T-helper 1 cell treated with Interleukin-12 subunit alpha and Interleukin-12 subunit beta and Interleukin-4 antibody, amounts not matched to agents 30 ng/mL and 1 ng/mL, for 36 hours (primary cell): ENCODE measurements at regions not wholly inside any gene's neighbourhood (a gene's known extent, or its start where the extent isn't known, plus 50 kb on each side); places are given as distances from the start of the nearest gene placed in this dataset.
"Not testable (repeated sequence)": the region's sequence is repeated elsewhere in the genome, so short reads cannot be mapped to it uniquely, and the experiment has no call there.

Source experiments
- intact Hi-C: fragments of 100-400 bp; cut with micrococcal nuclease; formaldehyde crosslinking; loops from one replicate; pipeline ENCODE4 v1.15.1; 2024

DNA sequence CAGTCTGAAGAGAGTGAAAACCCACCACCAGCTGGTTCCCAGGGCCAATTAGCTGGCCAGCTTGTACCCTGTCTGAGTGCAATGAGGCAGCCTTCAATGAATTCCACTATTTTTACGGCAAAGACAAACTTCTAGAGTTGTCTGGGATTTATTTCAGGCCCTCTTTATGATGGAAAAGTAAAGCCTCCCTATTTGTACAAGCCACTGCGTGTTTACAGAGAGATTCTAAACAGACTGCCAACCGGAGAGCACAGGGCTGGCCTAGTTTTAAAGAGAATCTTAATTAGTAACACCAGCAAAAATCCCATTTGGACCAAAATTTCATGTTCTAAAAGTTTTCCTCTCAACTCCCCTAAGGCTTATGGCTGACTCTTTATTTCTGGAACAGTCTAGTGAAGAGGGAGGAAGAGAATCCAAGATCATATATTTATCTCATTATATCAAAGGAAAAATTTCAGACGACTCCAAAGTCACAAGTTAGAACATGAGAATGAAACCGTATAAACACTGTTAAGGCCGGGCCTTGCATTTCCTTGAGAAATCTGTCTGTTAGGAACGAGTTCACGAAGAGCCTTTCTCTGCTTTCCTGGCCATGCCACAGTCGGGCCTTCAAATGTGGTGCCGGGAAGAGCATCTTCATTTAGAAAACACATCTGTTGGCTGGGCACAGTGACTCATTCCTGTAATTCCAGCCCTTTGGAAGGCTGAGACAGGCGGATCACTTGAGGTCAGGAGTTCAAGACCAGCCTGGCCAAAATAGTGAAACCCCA, 724.6 kb upstream of the NRP1 start:
- intact Hi-C loops = no loop called here

DNA sequence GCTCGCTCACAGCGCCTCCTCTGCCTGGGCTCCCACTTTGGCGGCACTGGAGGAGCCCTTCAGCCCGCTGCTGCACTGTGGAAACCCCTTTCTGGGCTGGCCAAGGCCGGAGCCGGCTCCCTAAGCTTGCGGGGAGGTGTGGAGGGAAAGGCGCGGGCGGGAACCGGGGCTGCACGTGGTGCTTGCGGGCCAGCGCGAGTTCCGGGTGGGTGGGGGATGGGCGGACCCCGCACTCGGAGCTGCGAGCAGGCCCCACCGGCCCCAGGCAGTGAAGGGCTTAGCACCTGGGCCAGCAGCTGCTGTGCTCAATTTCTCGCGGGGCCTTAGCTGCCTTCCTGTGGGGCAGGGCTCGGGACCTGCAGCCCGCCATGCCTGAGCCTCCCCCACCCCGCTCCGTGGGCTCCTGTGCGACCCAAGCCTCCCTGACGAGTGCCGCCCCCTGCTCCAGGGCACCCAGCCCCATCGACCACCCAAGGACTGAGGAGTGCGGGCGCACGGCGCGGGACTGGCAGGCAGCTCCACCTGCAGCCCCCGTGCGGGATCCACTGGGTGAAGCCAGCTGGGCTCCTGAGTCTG, 721.0 kb upstream of the NRP1 start:
- intact Hi-C loops = not testable (repeated sequence)

DNA sequence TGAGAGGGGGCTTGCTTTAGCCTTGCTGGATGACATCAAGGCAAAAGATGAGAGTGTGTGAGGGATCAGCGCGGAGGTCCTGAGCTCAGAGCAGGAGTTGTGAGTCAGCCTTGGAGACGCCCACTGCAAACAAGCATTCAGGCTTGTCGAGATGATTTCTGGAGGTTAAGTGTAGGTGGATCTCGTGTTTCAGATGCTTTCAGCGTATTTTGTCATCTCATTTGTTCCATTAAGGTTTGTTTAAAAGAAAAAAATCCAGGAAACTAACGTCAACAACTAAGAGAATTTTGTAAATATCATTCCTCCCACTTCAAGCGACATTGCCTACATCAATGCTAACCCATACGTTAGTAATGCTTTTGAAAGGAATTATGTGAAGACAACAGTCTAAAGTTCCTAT, 715.4 kb upstream of the NRP1 start:
- intact Hi-C loops = no loop called here

GRCh38 chr10:34049469-34049868, 715.0 kb upstream of the NRP1 start:
- intact Hi-C loops = no loop called here

DNA sequence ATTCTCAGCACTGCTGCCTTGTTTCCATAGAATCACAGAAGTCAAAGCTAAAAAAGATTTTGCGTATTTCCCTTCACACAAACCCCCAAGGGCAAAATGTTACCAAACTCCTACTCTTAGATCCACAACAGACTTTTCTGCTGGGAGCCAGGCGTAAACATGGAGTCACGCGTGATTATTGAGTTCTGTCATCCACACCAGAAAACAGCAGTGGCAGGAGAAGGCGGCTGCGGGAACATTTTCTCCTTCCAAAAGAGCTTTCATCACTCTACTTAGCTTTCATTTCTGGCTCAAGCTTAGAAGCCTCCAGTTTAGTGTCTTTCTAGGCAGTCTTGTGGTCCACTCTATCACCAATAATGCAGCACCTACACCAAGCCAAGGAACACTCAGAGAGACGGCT, 712.9 kb upstream of the NRP1 start:
- intact Hi-C loops = no loop called here

- intact Hi-C loops = no loop called here
These were observed 712.1 kb upstream of the NRP1 start for GRCh38 chr10:34046506-34047034.

DNA sequence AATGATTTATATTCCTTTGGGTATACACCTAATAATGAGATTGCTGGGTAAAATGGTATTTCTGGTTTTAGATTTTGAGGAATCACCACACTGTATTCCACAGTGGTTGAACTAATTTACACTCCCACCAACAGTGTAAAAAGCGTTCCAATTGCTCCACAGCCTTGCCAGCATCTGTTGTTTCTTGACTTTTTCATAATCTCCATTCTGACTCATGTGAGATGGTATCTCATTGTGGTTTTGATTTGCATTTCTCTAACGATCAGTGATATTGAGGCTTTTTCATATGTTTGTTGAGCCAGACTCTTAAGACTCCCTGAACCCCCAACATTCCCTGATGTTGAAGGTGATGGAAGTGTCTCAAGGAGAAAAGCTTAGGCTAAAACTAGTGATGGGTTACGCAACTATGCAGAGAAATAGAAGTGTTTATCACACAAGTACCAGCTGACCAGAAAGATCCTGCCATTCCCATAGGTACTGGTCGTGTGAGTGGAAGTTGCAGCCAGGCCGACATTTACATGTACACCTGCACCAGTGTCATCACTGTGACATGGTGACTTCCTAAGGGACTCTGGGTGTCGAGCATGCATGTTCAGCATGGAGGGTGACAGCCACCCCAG, 711.2 kb upstream of the NRP1 start:
- intact Hi-C loops = no loop called here

DNA sequence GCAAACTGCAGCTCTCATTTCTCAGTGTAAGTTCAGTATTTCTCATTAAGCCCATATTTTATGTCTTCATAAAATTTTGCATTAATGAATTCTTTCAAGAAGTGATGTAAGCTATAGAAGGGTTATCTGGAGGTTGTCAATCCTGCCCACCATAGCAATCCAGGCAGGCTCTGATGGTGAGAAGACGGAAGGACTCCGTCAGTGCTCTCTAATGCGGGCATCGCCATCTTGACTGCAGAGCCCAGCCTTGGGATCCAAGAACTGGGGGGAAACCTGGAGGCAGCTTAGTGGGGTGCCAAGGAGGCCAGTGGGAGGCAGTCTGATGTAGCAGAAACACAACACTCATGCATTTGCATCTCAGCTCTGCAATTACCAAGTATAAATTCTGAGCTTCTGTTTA, 707.4 kb upstream of the NRP1 start:
- intact Hi-C loops = no loop called here

DNA sequence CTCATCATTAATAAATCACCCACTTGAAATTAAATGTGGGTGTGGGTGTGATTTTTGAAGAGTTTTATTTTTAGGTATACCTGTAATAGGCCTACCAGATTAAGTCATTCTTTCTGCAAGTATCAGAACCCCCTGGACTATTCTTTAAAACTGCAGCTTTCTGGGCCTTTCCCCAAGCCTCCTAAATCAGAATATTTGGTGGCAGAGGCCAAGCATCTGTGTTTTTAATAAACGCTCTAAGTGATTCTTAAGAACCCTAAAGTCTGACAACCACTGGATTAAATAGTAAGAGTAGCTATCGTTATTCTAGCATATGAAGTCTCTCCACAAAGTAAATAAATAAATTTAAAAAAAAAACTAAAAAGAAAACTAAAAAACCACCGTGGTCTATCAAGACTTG, 703.0 kb upstream of the NRP1 start:
- intact Hi-C loops = no loop called here

GRCh38 chr10:34035241-34035790, 700.8 kb upstream of the NRP1 start:
- intact Hi-C loops = not testable (repeated sequence)

DNA sequence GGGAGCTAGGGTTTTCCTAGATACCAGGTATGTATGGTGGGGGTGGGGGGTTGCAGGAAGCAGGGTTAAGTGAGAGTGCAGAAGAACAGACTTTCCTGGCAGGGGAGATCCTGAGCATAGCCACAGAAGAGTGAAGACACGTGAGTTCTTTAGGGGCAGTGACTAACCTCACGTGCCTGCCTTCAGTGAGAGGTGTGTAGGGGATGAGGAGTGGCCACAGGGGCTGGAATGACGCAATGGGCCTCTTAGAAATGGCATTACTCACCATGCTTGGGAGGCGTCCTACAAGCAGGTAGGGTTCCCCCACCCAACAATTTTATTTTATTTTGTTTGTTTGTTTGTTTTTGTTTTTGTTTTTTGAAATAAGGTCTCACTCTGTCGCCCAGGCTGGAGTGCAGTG, 698.6 kb upstream of the NRP1 start:
- intact Hi-C loops = no loop called here

DNA sequence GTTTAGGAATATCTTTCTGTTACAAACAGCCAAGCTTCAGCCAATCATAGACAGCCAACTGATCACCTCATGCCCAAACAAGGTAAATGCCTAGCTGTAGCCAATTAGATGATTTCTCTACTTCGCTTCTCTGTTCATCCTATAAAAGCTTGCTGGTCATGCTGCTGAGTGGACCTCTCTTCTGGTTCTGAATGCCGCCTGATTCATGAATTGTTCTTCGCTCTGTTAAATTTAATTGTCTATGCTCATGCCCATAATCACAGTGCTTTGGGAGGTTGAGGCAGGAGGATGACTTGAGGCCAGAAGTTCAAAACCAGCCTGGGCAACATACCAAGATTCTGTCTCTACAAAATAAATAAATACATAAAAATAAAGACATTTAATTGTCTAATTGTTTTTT, 698.1 kb upstream of the NRP1 start:
- intact Hi-C loops = no loop called here

DNA sequence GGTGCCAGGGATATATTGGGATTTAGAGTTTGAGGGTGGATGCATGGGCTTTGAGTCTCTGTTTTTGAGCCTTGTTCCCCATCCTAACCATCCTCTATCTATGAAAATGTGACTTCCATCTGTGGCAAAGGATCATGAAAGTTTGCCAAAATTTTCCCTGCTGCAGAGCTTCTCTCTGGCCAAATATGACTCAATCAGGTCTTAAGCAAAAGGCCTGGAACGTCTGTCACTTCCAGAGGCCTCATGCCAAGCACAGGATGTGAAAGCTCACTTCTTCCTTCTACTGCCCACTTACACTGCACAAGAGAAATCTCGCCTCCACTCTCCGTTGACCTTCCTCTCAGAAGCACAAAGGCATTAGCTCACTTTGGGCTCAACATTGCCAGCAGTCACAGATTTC, 696.9 kb upstream of the NRP1 start:
- intact Hi-C loops = no loop called here

GRCh38 chr10:34029455-34029854, 695.0 kb upstream of the NRP1 start:
- intact Hi-C loops = no loop called here

- intact Hi-C loops = no loop called here
These were observed 694.5 kb upstream of the NRP1 start for GRCh38 chr10:34028936-34029335.

DNA sequence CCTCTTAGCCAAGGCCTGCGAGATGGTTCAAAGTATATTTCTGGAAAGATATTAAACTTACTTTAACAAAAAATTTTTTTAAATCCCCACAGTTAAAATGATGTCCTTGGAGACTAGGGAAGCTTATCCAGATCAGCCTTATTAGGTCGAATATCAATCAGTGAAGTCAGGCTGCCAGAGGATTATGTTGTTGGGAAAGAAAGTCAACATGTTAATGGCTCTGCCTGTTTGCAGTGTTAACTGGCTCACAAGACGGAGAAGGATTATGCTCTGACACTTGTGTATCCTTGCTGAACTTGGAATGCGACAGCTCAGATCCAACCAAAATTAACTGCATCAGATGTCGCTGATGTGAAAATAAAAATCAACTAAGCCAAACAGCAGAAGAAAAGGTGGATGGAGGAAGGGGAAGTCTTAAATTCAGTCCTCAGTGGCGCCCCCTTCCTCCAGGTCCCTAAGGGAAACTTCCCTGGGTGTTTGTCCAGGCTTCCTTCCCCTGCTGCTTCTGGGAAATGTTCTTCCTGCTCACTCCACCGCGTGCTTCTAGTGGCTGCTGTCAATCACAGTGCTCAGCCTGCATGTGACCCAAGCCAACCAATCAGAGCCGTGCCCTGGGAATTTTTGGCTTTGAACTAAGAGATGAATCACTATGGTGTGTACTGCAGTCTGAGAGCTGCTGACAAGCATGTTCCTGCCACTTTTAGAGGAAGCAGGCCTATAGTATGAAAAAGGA, 690.4 kb upstream of the NRP1 start:
- intact Hi-C loops = no loop called here

- intact Hi-C loops = no loop called here
These were observed 689.8 kb upstream of the NRP1 start for GRCh38 chr10:34024282-34024681.

DNA sequence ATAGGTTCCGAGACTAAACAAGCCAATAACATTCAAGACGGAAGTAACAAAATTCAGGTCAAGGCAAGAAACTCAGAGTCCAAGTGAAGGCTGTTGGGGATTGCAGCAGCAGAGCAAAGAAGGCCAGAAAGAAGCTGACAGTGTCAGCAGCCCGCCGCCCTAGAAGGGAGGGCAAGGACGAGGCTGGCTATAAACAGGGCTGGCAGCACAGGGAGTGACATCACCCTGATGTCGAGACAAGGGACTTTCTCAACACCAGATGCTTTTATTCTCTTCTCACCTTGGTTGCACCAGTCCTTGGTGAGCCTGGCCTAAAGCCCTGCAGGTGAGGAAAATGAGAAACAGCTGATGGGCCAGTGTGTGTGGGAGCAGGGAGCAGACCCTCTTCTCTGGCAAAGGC, 687.7 kb upstream of the NRP1 start:
- intact Hi-C loops = no loop called here

DNA sequence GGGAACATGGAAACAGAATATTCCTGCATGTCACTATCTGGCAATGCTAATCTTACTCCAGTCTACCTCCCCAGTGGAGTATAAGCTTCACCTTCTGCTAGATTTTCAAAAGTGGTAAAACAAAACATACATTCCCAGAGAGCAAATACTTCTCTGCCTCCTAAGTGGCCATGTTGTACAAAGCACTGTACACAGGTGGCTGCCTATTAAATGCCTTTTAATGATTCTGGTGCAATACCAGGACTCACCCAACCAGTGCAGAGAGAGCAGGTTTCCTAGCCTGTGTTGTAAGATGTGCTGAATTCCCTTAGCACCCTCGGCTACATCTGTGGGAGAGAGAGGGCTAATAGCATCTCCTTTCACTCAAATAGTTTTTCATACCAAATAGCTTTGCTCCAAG, 684.3 kb upstream of the NRP1 start:
- intact Hi-C loops = no loop called here

DNA sequence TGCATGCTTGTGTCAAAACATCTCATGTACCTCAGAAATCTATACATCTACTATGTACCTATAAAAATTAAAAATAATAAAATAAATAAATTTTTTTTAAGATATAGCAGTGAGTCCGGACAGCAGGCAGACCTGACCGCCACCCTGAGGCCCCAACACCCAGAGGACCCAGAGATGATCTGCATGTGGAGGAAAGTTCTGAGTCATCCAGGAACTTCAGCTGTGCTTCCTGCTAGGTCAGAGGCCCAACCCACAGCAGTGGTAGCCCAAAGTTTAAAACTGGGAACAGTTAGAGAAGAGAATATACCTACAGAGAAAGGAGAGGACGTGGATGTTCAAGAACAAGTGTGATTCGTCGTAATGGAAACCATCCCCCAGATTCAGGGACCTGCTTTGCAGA, 683.7 kb upstream of the NRP1 start:
- intact Hi-C loops = no loop called here

- intact Hi-C loops = no loop called here
These were observed 682.8 kb upstream of the NRP1 start for GRCh38 chr10:34017281-34017680.

- intact Hi-C loops = no loop called here
These were observed 682.1 kb upstream of the NRP1 start for GRCh38 chr10:34016576-34016975.
